Kidney (tissue), 13 donors: ENCODE measurements at regions not wholly inside any gene's neighbourhood (a gene's known extent, or its start where the extent isn't known, plus 50 kb on each side); places are given as distances from the start of the nearest gene placed in this dataset.

ENCODE experiments used
- DNase-seq, 5 donors: peaks; one replicate each; pipeline ENCODE4 v3.0.0-alpha.2; 2013 to 2020
- FAIRE-seq: peaks from 2 replicates; lab custom pipeline; 2012; peaks lifted over from hg19 to GRCh38; lab: Jason Lieb, UNC
- H3K27ac ChIP-seq, 2 donors: one replicate each; pipeline ENCODE4 v1.7.0; 2013; ENCODE audit warnings: low read depth in 2 of 2, low read length in 2 of 2, inconsistent platforms in 1 of 2
- H3K27me3 ChIP-seq: one replicate; pipeline ENCODE4 v1.7.1; 2013; ENCODE audit warnings: low read length, inconsistent platforms; ENCODE audit not compliant: control insufficient read depth, insufficient read depth
- H3K36me3 ChIP-seq, 3 donors: one replicate each; pipeline versions ENCODE4 v1.7.0 to v1.7.1; 2013; ENCODE audit warnings: low read length in 3 of 3, control low read depth in 1 of 3, inconsistent platforms in 1 of 3; ENCODE audit not compliant: insufficient read depth in 3 of 3, control insufficient read depth in 2 of 3
- H3K4me1 ChIP-seq, 3 donors: one replicate each; pipeline versions ENCODE4 v1.7.0 to v1.7.1; 2013; ENCODE audit warnings: low read length in 3 of 3, inconsistent platforms in 1 of 3, low read depth in 1 of 3; ENCODE audit not compliant: control insufficient read depth in 2 of 3, insufficient read depth in 2 of 3
- H3K4me3 ChIP-seq, 3 donors: one replicate each; pipeline versions ENCODE4 v1.7.0 to v1.8.1; 2013; ENCODE audit warnings: low read length in 3 of 3, control low read depth in 1 of 3, inconsistent platforms in 1 of 3
- H3K9ac ChIP-seq, 3 donors: one replicate each; pipeline versions ENCODE4 v1.7.0 to v1.7.1; 2013; ENCODE audit warnings: low read length in 3 of 3, control low read depth in 1 of 3, inconsistent platforms in 1 of 3
- H3K9me3 ChIP-seq, 3 donors: one replicate each; pipeline versions ENCODE4 v1.7.0 to v1.7.1; 2013; ENCODE audit warnings: low read length in 3 of 3, control low read depth in 1 of 3, inconsistent platforms in 1 of 3; ENCODE audit not compliant: control insufficient read depth in 2 of 3, insufficient read depth in 1 of 3
- CTCF ChIP-seq: IDR thresholded peaks from 3 replicates; pipeline ENCODE4 v1.5.1; 2012; ENCODE audit warnings: mild to moderate bottlenecking, moderate library complexity, borderline replicate concordance; ENCODE audit not compliant: insufficient read depth; ENCODE audit errors: extremely low read depth
- intact Hi-C: fragments of 100-400 bp; cut with DNase I; formaldehyde crosslinking; loops from one replicate; pipeline ENCODE4 v1.11.1; 2022
- donor health status: control.
- donor health status: control.
- donor health status: control.
- donor health status: control.
- donor health status: control.
- donor health status: DM: yes; HTN: yes; CAD: no.
- donor health status: Normal renal cell carcinoma (clear cell type).

GRCh38 chr4:44845309-44845708, 119.0 kb upstream of the GNPDA2 start:
- Histone ChIP-seq H3K27me3 (no peaks in the 10 kb centered on the region), H3K9ac (no peak overlapping the region), H3K9me3 (no peaks in the 10 kb centered on the region), H3K36me3 (no peaks in the 10 kb centered on the region), H3K4me3 (no peak overlapping the region), H3K27ac (no peak overlapping the region), H3K4me1 (no peaks in the 10 kb centered on the region)
- TF ChIP-seq CTCF, result no peak
- DNase-seq (no peak), FAIRE-seq (no peak)
- intact Hi-C loops, result no loop called here

DNA sequence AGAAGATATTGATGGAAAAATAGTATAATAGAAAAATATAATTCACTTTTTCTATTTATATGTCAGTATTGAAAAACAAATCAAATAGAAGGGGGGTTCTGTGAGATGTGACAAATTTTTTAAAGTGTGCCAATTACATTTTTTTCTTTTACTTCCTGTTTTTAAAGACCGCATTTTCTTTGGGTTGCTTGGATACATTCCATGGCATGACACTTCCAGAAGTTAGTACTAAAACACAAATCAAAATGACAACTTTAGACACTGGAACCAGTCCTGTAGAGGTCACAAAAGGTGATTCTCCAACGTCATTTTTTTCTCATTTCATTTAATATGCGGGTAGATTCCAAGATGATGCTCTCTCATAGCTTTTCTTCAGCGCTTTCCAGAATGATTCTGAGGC, 116.2 kb upstream of the GNPDA2 start:
- Histone ChIP-seq H3K27ac (no peak overlapping the region), H3K9me3 (no peaks in the 10 kb centered on the region), H3K27me3 (no peaks in the 10 kb centered on the region), H3K4me1 (no peaks in the 10 kb centered on the region), H3K4me3 (no peak overlapping the region), H3K36me3 (no peaks in the 10 kb centered on the region), H3K9ac (no peak overlapping the region)
- FAIRE-seq, result no peak
- DNase-seq, result no peak
- intact Hi-C loops, result no loop called here
- no peak for TF ChIP-seq CTCF

DNA sequence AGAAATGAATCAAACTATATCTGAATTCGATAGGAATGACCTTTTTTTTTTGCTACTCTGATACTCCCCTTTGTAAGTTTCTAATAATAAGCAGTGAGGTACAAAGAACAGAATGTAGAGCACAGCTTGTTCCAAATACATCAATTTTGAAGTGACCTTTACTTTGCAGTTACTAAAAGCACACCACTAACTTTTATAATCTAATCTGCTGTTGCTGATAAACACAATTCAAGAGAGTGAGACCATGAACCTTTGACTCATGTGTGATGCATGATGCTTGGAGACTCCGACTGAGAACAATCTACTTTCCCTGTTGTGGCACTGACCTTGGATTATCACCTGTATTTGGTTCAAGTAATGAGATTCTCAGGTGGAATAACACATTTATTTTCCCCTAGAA, 91.6 kb upstream of the GNPDA2 start:
- Histone ChIP-seq H3K36me3 (no peaks in the 10 kb centered on the region), H3K27me3 (no peaks in the 10 kb centered on the region), H3K9me3 (no peaks in the 10 kb centered on the region), H3K4me1 (no peaks in the 10 kb centered on the region), H3K27ac (no peak overlapping the region), H3K4me3 (no peak overlapping the region), H3K9ac (no peak overlapping the region)
- DNase-seq, result no peak
- no peak for FAIRE-seq
- intact Hi-C loops, result no loop called here
- TF ChIP-seq CTCF, result no peak

DNA sequence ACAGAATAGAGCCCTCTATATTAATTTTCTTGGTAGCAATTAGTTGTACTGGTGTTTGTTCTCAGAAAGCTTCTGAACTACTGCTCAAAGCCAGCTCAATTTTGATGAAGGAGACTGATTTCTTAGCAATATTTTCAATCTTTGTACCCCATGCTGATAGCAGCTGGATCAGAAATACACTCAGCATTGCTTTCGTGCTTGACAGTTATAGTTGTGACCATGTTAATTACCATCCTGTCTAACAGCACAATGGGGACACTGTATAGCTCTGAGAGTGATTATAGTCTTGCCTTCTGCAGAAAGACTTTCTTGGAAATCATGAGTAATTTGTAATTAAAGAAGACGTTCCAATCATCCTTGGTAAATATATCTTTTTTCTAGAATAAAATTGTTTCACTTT, 79.7 kb upstream of the GNPDA2 start:
- H3K36me3 ChIP-seq, result no peaks in the 10 kb centered on the region
- no peak for TF ChIP-seq CTCF
- H3K27me3 ChIP-seq, result no peaks in the 10 kb centered on the region
- no peaks in the 10 kb centered on the region for H3K4me1 ChIP-seq
- H3K4me3 ChIP-seq, result no peak overlapping the region
- no peak overlapping the region for H3K27ac ChIP-seq
- intact Hi-C loops, result no loop called here
- DNase-seq, result no peak
- no peak for FAIRE-seq
- H3K9ac ChIP-seq, result no peak overlapping the region
- H3K9me3 ChIP-seq, result no peaks in the 10 kb centered on the region
